ENCODE measurements at regions not wholly inside any gene's neighbourhood (a gene's known extent, or its start where the extent isn't known, plus 50 kb on each side); places are given as distances from the start of the nearest gene placed in this dataset.

DNA sequence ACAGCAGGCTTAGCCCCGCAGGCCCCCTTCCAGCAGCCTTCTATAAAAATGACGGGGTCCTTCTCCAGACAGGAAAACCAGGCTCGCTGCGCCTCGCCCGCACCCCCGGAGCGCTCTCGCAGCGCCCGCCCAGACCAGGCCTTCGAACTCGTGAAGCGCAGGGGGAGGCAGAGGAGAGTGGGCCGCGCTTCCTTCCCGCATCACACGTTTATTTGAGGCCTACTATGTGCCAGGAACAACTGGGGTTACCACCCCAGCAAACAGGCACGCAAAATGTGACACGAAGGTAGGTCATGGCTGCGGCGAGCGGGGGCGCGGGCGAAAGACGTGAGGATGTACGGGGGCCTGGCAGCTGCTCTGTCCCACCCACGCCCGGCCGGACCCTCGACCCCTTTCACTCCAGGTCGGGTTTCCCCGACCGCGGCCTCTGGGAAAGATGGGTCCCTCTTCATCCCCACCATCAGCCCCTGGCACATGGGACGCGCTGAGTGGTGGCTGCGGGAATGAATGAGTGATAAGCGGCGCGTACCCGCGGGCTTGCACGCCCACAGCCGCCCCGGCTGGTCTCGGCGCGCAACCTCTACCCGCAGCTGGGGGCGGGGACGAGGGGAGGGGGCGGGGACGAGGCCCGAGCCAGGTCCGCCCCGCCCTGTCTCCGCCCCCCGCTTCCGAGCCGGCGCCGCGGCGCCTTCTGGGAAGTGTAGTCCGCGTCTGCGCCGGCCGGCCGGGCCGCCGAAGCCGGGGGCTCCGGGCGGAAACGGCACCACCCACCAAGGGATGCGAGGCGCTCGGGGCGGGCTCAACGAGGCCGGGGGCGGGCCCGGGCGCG is 59.1 kb downstream of the ZNF467 start:
- peak overlapping the region; percentile 89 for H2AFZ ChIP-seq
- peaks cover 17% of the 10 kb centered on the region for H3K79me2 ChIP-seq
- no peaks in the 10 kb centered on the region for H3K36me3 ChIP-seq (replicated peaks; ENCODE audit: insufficient read depth, low read depth)
- peak; percentile 96 for DNase-seq (ENCODE audit: low spot score)
- H3K4me2 ChIP-seq: peak overlapping the region; percentile 97
- whole genome bisulfite sequencing (ENCODE audit: low lambda C conversion rate, missing lambda C conversion rate): 28% methylated on average over 47 of the region's 88 CpGs
- no peaks in the 10 kb centered on the region for H3K27me3 ChIP-seq
- H4K20me1 ChIP-seq (ENCODE audit: insufficient read depth, poor library complexity, severe bottlenecking): no peaks in the 10 kb centered on the region
- peaks cover 14% of the 10 kb centered on the region for H3K9me3 ChIP-seq (ENCODE audit: low read depth)
- peaks cover 4% of the 10 kb centered on the region for H3K4me1 ChIP-seq (ENCODE audit: insufficient read depth)
- H3K27ac ChIP-seq: no peak overlapping the region
- no peaks in the 10 kb centered on the region for H3K9me2 ChIP-seq (replicated peaks; ENCODE audit: insufficient read depth)
- H3K4me3 ChIP-seq: peak overlapping the region; percentile 86
- TF ChIP-seq EZH2 (IDR thresholded peaks at IDR 0.05; ENCODE audit: borderline replicate concordance) (no peak), EZH2phosphoT487 (IDR thresholded peaks at IDR 0.05; ENCODE audit: low read depth, severe bottlenecking, unreplicated experiment) (no peak)
- TF ChIP-seq, protein P1, sequence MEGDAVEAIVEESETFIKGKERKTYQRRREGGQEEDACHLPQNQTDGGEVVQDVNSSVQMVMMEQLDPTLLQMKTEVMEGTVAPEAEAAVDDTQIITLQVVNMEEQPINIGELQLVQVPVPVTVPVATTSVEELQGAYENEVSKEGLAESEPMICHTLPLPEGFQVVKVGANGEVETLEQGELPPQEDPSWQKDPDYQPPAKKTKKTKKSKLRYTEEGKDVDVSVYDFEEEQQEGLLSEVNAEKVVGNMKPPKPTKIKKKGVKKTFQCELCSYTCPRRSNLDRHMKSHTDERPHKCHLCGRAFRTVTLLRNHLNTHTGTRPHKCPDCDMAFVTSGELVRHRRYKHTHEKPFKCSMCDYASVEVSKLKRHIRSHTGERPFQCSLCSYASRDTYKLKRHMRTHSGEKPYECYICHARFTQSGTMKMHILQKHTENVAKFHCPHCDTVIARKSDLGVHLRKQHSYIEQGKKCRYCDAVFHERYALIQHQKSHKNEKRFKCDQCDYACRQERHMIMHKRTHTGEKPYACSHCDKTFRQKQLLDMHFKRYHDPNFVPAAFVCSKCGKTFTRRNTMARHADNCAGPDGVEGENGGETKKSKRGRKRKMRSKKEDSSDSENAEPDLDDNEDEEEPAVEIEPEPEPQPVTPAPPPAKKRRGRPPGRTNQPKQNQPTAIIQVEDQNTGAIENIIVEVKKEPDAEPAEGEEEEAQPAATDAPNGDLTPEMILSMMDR (IDR thresholded peaks at IDR 0.05; ENCODE audit: poor library complexity): no peak

GRCh38 chr7:149713731-149714068 is 59.7 kb downstream of the ZNF467 start:
- Histone ChIP-seq H4K20me1 (ENCODE audit: insufficient read depth, poor library complexity, severe bottlenecking) (no peaks in the 10 kb centered on the region), H2AFZ (peak overlapping the region; percentile 89), H3K79me2 (peaks cover 15% of the 10 kb centered on the region), H3K36me3 (replicated peaks; ENCODE audit: insufficient read depth, low read depth) (no peaks in the 10 kb centered on the region), H3K27me3 (no peaks in the 10 kb centered on the region), H3K9me2 (replicated peaks; ENCODE audit: insufficient read depth) (no peaks in the 10 kb centered on the region), H3K4me2 (peak overlapping the region; percentile 97), H3K4me3 (no peak overlapping the region), H3K9me3 (ENCODE audit: low read depth) (peaks cover 14% of the 10 kb centered on the region), H3K4me1 (ENCODE audit: insufficient read depth) (peaks cover 4% of the 10 kb centered on the region), H3K27ac (no peak overlapping the region)
- WGBS (ENCODE audit: low lambda C conversion rate, missing lambda C conversion rate): 96% methylated on average over 26 of the region's 26 CpGs
- DNase-seq (ENCODE audit: low spot score): no peak
- TF ChIP-seq EZH2 (IDR thresholded peaks at IDR 0.05; ENCODE audit: borderline replicate concordance) (no peak), EZH2phosphoT487 (IDR thresholded peaks at IDR 0.05; ENCODE audit: low read depth, severe bottlenecking, unreplicated experiment) (no peak)
- TF ChIP-seq, protein P1 (IDR thresholded peaks at IDR 0.05; ENCODE audit: poor library complexity): no peak

GRCh38 chr7:149713061-149713730 is 60.2 kb downstream of the ZNF467 start:
- Histone ChIP-seq H3K4me2 (no peak overlapping the region), H3K4me1 (ENCODE audit: insufficient read depth) (peaks cover 4% of the 10 kb centered on the region), H3K27me3 (no peaks in the 10 kb centered on the region), H2AFZ (no peak overlapping the region), H3K79me2 (peaks cover 13% of the 10 kb centered on the region), H3K27ac (no peak overlapping the region), H3K36me3 (replicated peaks; ENCODE audit: insufficient read depth, low read depth) (no peaks in the 10 kb centered on the region), H3K4me3 (no peak overlapping the region), H3K9me3 (ENCODE audit: low read depth) (peaks cover 14% of the 10 kb centered on the region), H4K20me1 (ENCODE audit: insufficient read depth, poor library complexity, severe bottlenecking) (no peaks in the 10 kb centered on the region), H3K9me2 (replicated peaks; ENCODE audit: insufficient read depth) (no peaks in the 10 kb centered on the region)
- TF ChIP-seq EZH2 (IDR thresholded peaks at IDR 0.05; ENCODE audit: borderline replicate concordance): no peak
- TF ChIP-seq, protein P1 (IDR thresholded peaks at IDR 0.05; ENCODE audit: poor library complexity): no peak
- TF ChIP-seq EZH2phosphoT487 (IDR thresholded peaks at IDR 0.05; ENCODE audit: low read depth, severe bottlenecking, unreplicated experiment): no peak
- 88% methylated on average over 16 of the region's 16 CpGs for WGBS (ENCODE audit: low lambda C conversion rate, missing lambda C conversion rate)
- DNase-seq (ENCODE audit: low spot score): no peak
